ENCODE measurements at regions not wholly inside any gene's neighbourhood (a gene's known extent, or its start where the extent isn't known, plus 50 kb on each side); places are given as distances from the start of the nearest gene placed in this dataset.
A peak's percentile ranks its signal among the peaks of the same experiment; 100 is the strongest.

- peak overlapping the region; percentile 55 for H3K27ac ChIP-seq
- TF ChIP-seq CTCF (IDR thresholded peaks at IDR 0.05) (no peak), ZFX (IDR thresholded peaks at IDR 0.05; ENCODE audit: borderline replicate concordance) (no peak)
Observed at GRCh38 chr9:129474740-129475404, 146.0 kb downstream of the C9orf50 start.

GRCh38 chr9:129473523-129474244, 147.2 kb downstream of the C9orf50 start:
- peak overlapping the region; percentile 55 for H3K27ac ChIP-seq
- TF ChIP-seq CTCF (IDR thresholded peaks at IDR 0.05) (no peak), ZFX (IDR thresholded peaks at IDR 0.05; ENCODE audit: borderline replicate concordance) (no peak)

- no peak overlapping the region for H3K27ac ChIP-seq
- TF ChIP-seq CTCF (IDR thresholded peaks at IDR 0.05) (no peak), ZFX (IDR thresholded peaks at IDR 0.05; ENCODE audit: borderline replicate concordance) (no peak)
Observed at GRCh38 chr9:129472651-129473102, 148.2 kb downstream of the C9orf50 start.

GRCh38 chr9:129471201-129472019, 149.5 kb downstream of the C9orf50 start:
- no peak overlapping the region for H3K27ac ChIP-seq

GRCh38 chr9:129469988-129470316, 150.9 kb downstream of the C9orf50 start:
- TF ChIP-seq ZFX (IDR thresholded peaks at IDR 0.05; ENCODE audit: borderline replicate concordance) (no peak), CTCF (IDR thresholded peaks at IDR 0.05) (no peak)
- no peak overlapping the region for H3K27ac ChIP-seq

More at GRCh38 chr9:129471201-129472019, 149.5 kb downstream of the C9orf50 start:
- TF ChIP-seq ZFX (IDR thresholded peaks at IDR 0.05; ENCODE audit: borderline replicate concordance) (no peak), CTCF (IDR thresholded peaks at IDR 0.05) (no peak)

- TF ChIP-seq ZFX (IDR thresholded peaks at IDR 0.05; ENCODE audit: borderline replicate concordance) (no peak), CTCF (IDR thresholded peaks at IDR 0.05) (no peak)
- H3K27ac ChIP-seq: no peak overlapping the region
Observed at GRCh38 chr9:129469188-129469987, 151.5 kb downstream of the C9orf50 start.

All from 22Rv1 (cell line).